ENCODE measurements at regions not wholly inside any gene's neighbourhood (a gene's known extent, or its start where the extent isn't known, plus 50 kb on each side); places are given as distances from the start of the nearest gene placed in this dataset.

GRCh38 chr6:54617730-54618129 lies 228.8 kb upstream of the FAM83B start (continued):
- TF ChIP-seq, protein P1, sequence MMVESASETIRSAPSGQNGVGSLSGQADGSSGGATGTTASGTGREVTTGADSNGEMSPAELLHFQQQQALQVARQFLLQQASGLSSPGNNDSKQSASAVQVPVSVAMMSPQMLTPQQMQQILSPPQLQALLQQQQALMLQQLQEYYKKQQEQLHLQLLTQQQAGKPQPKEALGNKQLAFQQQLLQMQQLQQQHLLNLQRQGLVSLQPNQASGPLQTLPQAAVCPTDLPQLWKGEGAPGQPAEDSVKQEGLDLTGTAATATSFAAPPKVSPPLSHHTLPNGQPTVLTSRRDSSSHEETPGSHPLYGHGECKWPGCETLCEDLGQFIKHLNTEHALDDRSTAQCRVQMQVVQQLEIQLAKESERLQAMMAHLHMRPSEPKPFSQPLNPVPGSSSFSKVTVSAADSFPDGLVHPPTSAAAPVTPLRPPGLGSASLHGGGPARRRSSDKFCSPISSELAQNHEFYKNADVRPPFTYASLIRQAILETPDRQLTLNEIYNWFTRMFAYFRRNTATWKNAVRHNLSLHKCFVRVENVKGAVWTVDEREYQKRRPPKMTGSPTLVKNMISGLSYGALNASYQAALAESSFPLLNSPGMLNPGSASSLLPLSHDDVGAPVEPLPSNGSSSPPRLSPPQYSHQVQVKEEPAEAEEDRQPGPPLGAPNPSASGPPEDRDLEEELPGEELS (CRISPR knock-in tag; IDR thresholded peaks at IDR 0.05; ENCODE audit: borderline replicate concordance) = no peak
- TF ChIP-seq, protein P2, sequence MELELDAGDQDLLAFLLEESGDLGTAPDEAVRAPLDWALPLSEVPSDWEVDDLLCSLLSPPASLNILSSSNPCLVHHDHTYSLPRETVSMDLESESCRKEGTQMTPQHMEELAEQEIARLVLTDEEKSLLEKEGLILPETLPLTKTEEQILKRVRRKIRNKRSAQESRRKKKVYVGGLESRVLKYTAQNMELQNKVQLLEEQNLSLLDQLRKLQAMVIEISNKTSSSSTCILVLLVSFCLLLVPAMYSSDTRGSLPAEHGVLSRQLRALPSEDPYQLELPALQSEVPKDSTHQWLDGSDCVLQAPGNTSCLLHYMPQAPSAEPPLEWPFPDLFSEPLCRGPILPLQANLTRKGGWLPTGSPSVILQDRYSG (tag; conservative IDR thresholded peaks at IDR 0.05; ENCODE audit: low read depth) = no peak
- TF ChIP-seq MCM2 (IDR thresholded peaks at IDR 0.05; ENCODE audit: low read depth) (no peak), ZNF121 (CRISPR knock-in tag; conservative IDR thresholded peaks at IDR 0.05) (no peak), PURB (CRISPR knock-in tag; IDR thresholded peaks at IDR 0.05; ENCODE audit: low read depth) (no peak), POLR2A (conservative IDR thresholded peaks at IDR 0.05) (no peak), ZNF589 (CRISPR knock-in tag; IDR thresholded peaks at IDR 0.05; ENCODE audit: low read depth) (no peak), ZKSCAN1 (IDR thresholded peaks at IDR 0.05; ENCODE audit: low read depth, low read length) (no peak)
- TF ChIP-seq, protein P3, sequence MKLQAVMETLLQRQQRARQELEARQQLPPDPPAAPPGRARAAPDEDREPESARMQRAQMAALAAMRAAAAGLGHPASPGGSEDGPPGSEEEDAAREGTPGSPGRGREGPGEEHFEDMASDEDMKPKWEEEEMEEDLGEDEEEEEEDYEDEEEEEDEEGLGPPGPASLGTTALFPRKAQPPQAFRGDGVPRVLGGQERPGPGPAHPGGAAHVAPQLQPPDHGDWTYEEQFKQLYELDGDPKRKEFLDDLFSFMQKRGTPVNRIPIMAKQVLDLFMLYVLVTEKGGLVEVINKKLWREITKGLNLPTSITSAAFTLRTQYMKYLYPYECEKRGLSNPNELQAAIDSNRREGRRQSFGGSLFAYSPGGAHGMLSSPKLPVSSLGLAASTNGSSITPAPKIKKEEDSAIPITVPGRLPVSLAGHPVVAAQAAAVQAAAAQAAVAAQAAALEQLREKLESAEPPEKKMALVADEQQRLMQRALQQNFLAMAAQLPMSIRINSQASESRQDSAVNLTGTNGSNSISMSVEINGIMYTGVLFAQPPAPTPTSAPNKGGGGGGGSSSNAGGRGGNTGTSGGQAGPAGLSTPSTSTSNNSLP (IDR thresholded peaks at IDR 0.05; ENCODE audit: borderline replicate concordance, low read depth, low read length) = no peak
